Neural progenitor cell (in vitro differentiated cells): ENCODE measurements at regions not wholly inside any gene's neighbourhood (a gene's known extent, or its start where the extent isn't known, plus 50 kb on each side); places are given as distances from the start of the nearest gene placed in this dataset.

Source experiments
- EZH2 ChIP-seq: fragments of 200-600 bp; sonication (generic); IDR thresholded peaks from 2 replicates; pipeline ENCODE4 v1.6.1; 2017; ENCODE audit warnings: antibody characterized with exemption, mild to moderate bottlenecking, moderate library complexity
- EZH2phosphoT487 ChIP-seq: fragments of 200-600 bp; sonication (generic); IDR thresholded peaks from 2 replicates; pipeline ENCODE4 v1.6.1; 2017; ENCODE audit warnings: antibody characterized with exemption
- TF ChIP-seq, protein P1 (sequence below): fragments of 200-600 bp; sonication (generic); IDR thresholded peaks from 2 replicates; pipeline ENCODE4 v1.5.1; 2017; ENCODE audit warnings: antibody characterized with exemption, mild to moderate bottlenecking

DNA sequence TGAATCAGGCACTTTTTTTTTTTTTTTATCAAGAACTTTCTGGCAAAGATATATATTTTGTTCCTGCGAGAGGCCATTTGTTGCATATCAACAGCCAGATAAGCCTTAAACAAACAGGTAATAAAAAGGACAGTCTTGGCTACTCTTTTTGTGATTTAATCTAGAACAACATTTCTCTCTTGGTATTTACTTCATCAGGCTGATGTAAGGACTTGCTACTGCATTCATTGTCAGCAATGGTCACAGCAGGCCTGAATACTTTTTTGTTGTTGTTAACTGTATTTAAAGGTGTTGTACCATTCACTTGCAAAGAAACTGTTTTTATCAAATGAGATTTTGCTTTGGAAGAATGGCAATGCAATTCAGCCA, 683.8 kb downstream of the IRS1 start:
- TF ChIP-seq, protein P1, sequence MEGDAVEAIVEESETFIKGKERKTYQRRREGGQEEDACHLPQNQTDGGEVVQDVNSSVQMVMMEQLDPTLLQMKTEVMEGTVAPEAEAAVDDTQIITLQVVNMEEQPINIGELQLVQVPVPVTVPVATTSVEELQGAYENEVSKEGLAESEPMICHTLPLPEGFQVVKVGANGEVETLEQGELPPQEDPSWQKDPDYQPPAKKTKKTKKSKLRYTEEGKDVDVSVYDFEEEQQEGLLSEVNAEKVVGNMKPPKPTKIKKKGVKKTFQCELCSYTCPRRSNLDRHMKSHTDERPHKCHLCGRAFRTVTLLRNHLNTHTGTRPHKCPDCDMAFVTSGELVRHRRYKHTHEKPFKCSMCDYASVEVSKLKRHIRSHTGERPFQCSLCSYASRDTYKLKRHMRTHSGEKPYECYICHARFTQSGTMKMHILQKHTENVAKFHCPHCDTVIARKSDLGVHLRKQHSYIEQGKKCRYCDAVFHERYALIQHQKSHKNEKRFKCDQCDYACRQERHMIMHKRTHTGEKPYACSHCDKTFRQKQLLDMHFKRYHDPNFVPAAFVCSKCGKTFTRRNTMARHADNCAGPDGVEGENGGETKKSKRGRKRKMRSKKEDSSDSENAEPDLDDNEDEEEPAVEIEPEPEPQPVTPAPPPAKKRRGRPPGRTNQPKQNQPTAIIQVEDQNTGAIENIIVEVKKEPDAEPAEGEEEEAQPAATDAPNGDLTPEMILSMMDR, result no peak
- TF ChIP-seq EZH2, result no peak
- TF ChIP-seq EZH2phosphoT487, result no peak
